GM12891 (cell line): ENCODE measurements at regions not wholly inside any gene's neighbourhood (a gene's known extent, or its start where the extent isn't known, plus 50 kb on each side); places are given as distances from the start of the nearest gene placed in this dataset.

Experiments
- DNase-seq: peaks from one replicate; pipeline ENCODE4 v3.0.0; 2011; ENCODE audit warnings: low spot score; ENCODE audit not compliant: insufficient read length
- FAIRE-seq: peaks from 2 replicates; lab custom pipeline; 2011; peaks lifted over from hg19 to GRCh38; lab: Jason Lieb, UNC
- PAX5 ChIP-seq: IDR thresholded peaks from 2 replicates; pipeline ENCODE4 v1.6.1; 2011; ENCODE audit warnings: low read length, moderate library complexity, mild to moderate bottlenecking; ENCODE audit not compliant: insufficient read depth, severe bottlenecking
- POLR2A ChIP-seq: IDR thresholded peaks from 2 replicates; pipeline ENCODE4 v1.6.1; 2011; ENCODE audit warnings: low read depth, low read length, control low read depth
- POLR2AphosphoS5 ChIP-seq: IDR thresholded peaks from 2 replicates; pipeline ENCODE4 v1.6.1; 2011; ENCODE audit warnings: low read depth, low read length, control low read depth
- POU2F2 ChIP-seq: IDR thresholded peaks from 2 replicates; pipeline ENCODE4 v1.6.1; 2011; ENCODE audit warnings: low read depth, mild to moderate bottlenecking, control low read depth, low read length, moderate library complexity
- SPI1 ChIP-seq: IDR thresholded peaks from 2 replicates; pipeline ENCODE4 v1.6.1; 2011; ENCODE audit warnings: low read depth, low read length, control low read depth
- TAF1 ChIP-seq: IDR thresholded peaks from 2 replicates; pipeline ENCODE4 v1.6.1; 2011; ENCODE audit warnings: low read depth, low read length, control low read depth

DNA sequence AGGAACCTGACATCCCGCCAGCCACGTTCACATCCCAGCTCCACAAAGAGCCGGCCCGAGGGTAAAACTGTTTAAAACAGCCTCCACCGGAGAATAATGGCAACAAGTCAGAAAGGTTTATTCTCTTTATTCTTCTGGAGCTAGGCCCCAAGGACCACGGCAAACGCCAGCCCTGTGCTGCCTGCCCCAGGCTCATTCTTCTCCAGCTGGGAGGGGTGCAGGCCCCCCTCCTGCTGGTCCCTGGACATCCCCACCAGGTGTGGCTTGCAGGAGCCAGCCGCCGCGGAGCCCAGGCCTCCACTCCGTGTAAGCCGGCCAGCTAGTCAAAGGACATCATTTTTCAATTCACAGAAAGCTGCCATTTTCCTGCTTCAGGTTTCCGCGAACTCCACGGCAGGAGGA is 65.8 kb upstream of the SALL3 start:
- TF ChIP-seq TAF1 (no peak), POLR2AphosphoS5 (no peak), SPI1 (no peak), PAX5 (no peak), POU2F2 (no peak), POLR2A (no peak)
- FAIRE-seq (no peak), DNase-seq (no peak)

DNA sequence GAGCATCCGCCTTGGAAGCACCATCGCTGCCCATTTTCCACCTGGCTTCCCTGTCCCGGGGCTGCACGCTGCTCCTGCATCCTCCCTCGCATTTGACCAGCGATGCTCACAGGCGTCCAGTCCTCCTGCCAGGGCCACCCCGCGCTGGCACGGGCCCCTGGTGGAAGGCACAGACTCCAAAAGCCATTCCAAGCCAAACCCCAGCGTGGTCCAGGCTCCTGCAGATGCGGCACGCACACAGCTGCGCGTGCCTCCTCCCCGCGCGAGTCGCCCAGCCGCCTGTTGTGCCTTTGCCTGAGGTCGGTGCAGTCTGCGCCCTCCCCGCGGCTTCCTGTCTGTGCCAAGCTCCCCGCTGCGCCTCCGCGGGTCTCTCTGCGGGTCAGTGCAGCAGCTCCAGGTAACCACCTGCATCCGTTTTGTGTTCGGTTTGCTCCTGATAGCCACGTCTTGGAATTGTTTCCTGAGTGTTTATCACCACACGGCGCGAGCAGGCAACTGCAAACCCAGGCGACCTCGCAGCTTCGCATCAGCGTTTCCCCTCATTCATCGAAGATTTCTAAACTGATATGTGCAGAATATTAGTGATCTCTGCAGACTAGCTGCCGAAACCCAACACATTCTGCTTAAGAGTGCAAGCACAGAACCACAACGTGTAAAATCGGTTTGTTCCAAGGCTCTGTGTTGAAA is 65.2 kb upstream of the SALL3 start:
- FAIRE-seq: no peak
- no peak for DNase-seq
- TF ChIP-seq TAF1 (no peak), POLR2A (no peak), POU2F2 (no peak), PAX5 (no peak), SPI1 (no peak), POLR2AphosphoS5 (no peak)

DNA sequence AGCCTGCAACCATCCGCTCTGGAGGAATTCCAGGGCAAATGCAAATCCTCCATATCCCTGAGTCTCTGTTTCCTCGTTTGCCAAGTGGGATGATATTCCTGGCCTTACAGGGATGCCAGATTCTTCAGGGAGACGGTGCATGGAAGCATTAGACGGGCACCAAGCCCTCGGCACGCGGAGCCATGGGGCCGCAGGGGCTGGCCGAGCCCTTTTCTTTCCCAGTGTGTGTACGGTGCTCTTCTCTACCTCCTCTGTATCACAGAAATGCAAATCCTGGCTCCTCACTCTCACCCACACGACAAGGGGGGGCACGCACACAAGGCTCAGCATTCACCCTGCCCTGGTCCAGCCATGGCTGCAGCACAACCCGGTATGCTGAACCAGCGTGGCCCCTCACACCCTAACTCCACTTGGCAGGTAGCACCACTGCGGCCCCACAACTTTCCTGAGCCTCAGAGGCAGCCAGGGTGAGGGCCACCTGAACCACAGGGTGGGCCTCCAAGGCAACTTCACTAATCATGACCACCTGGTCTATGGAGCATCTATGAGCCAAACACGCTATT is 64.1 kb upstream of the SALL3 start:
- TF ChIP-seq PAX5 (no peak), POLR2AphosphoS5 (no peak), TAF1 (no peak), POU2F2 (no peak), SPI1 (no peak)
- FAIRE-seq: no peak
- no peak for DNase-seq

GRCh38 chr18:78918707-78919106 is 60.9 kb upstream of the SALL3 start:
- no peak for FAIRE-seq
- TF ChIP-seq TAF1: no peak
- no peak for DNase-seq

DNA sequence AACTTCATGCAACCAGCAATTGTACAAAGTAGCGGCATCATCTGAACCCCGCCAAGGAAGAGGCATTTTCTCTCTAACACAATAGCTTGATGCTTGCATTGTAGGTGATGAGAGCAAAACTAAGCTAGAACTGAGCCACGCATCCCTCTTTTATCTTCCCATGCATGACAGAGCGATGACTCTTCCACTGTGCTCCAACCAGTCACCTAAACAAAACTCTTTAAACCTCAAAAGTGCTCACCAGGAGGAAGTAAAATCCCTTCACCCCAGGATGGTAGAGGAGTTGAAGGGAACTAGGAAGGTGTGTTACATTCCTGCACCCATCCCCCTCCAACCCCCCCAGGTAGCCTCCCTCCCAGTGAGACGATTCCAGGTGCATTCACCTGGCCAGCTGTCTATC is 59.7 kb upstream of the SALL3 start:
- FAIRE-seq: no peak
- TF ChIP-seq PAX5: no peak
- TF ChIP-seq POLR2AphosphoS5: no peak
- no peak for TF ChIP-seq TAF1
- no peak for TF ChIP-seq SPI1

GRCh38 chr18:78920456-78921138 is 59.0 kb upstream of the SALL3 start:
- DNase-seq (no peak), FAIRE-seq (no peak)

More for the DNA sequence above, 59.7 kb upstream of the SALL3 start:
- no peak for DNase-seq

DNA sequence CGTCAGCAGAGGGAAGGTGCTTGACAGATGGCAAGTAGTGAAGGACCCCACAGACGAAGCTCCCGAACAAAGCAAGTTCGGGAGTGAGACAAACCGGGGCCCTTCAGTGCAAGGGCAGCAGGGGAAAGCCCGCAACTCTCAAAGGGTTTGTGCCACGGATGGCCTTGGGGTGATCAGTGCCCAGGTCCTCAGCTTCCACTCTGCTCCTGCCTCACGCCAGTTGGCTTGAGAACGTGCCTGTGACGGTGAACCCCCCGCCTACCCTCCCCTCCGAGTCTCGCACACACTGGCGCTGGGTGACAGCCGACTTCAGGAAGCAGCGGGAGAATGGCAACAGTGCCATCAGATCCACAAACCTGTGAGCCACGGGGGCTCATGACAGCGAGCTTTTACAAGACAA is 56.8 kb upstream of the SALL3 start:
- TF ChIP-seq POLR2AphosphoS5: no peak
- no peak for TF ChIP-seq SPI1
- no peak for TF ChIP-seq TAF1
- no peak for TF ChIP-seq POU2F2
- TF ChIP-seq POLR2A: no peak
- TF ChIP-seq PAX5: no peak
- no peak for DNase-seq
- no peak for FAIRE-seq

More at GRCh38 chr18:78920456-78921138, 59.0 kb upstream of the SALL3 start:
- TF ChIP-seq PAX5 (no peak), POU2F2 (no peak), POLR2AphosphoS5 (no peak), POLR2A (no peak), TAF1 (no peak), SPI1 (no peak)

- DNase-seq: no peak
- TF ChIP-seq TAF1 (no peak), POLR2A (no peak), SPI1 (no peak), POLR2AphosphoS5 (no peak), POU2F2 (no peak), PAX5 (no peak)
- no peak for FAIRE-seq
Measured at GRCh38 chr18:78924301-78924700, 55.3 kb upstream of the SALL3 start.

DNA sequence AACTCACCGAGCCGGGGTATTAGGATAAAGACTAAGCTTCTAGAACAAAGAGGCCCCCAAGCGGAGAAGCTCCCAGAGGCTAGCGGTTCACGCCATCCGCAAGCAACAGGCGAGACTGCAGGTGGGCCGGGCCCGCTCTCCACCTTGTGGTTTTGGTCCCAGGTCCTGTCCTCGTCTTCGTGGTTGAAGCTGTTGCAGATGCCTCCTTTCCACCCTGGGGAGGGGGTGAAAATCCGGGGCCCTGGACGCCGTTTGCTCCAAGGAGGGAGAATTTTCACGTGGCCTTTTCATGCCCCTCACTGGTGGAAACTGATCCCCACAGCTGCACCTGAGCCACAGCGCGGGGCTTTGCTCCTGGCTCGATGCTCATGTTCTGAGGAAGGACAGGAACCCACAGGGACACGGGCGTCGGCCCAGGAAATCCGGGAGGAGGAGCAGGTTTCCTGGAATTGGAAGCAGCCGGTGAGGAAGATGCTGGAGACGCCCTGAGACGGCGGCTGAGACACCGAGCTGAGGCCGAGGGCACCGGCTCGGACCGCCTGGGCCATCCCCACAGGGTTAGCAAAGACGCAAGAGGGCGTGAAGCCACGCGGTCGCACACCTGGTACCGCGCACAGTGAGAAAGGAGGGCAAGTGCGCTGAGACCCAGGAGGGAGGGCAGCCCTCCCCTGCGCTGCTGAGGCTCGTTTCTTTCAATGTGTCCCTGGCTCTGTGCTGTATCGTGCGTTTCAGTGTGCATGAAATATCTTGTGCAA is 54.7 kb upstream of the SALL3 start:
- FAIRE-seq: no peak
- no peak for TF ChIP-seq POU2F2
- no peak for TF ChIP-seq PAX5
- TF ChIP-seq POLR2A: no peak
- TF ChIP-seq TAF1: no peak
- no peak for TF ChIP-seq SPI1
- no peak for TF ChIP-seq POLR2AphosphoS5
- DNase-seq: no peak
